PFSK-1 (cell line): ENCODE measurements at regions not wholly inside any gene's neighbourhood (a gene's known extent, or its start where the extent isn't known, plus 50 kb on each side); places are given as distances from the start of the nearest gene placed in this dataset.

Experiments
- POLR2AphosphoS5 ChIP-seq: IDR thresholded peaks from 2 replicates; pipeline ENCODE4 v1.6.1; 2012; ENCODE audit warnings: low read depth, mild to moderate bottlenecking, control low read depth, low read length, moderate library complexity
- REST ChIP-seq, 2 experiments: IDR thresholded peaks; 2 replicates each; pipeline versions ENCODE4 v1.6.1 to v1.8.0; 2011 to 2012; ENCODE audit warnings: low read depth in 2 of 2, low read length in 2 of 2, control low read depth in 1 of 2, inconsistent platforms in 1 of 2, mild to moderate bottlenecking in 1 of 2, moderate library complexity in 1 of 2; ENCODE audit not compliant: insufficient read depth in 1 of 2
- SIN3A ChIP-seq: IDR thresholded peaks from 2 replicates; pipeline ENCODE4 v1.6.1; 2012; ENCODE audit warnings: mild to moderate bottlenecking, low read length, moderate library complexity, borderline replicate concordance; ENCODE audit not compliant: insufficient read depth
- TAF1 ChIP-seq: IDR thresholded peaks from 2 replicates; pipeline ENCODE4 v1.6.1; 2012; ENCODE audit warnings: low read length, control low read depth, borderline replicate concordance; ENCODE audit not compliant: insufficient read depth

- no peak for TF ChIP-seq SIN3A
- TF ChIP-seq POLR2AphosphoS5 = no peak
- TF ChIP-seq REST (IDR thresholded peaks at IDR 0.05; ENCODE audit: insufficient read depth in 1 of 2, low read depth in 2 of 2, low read length in 2 of 2) = no peak
- no peak for TF ChIP-seq TAF1
Observed at GRCh38 chr12:91654087-91654486, 471.5 kb upstream of the DCN start.
